Central memory CD4-positive, alpha-beta T cell (primary cell): ENCODE measurements at regions not wholly inside any gene's neighbourhood (a gene's known extent, or its start where the extent isn't known, plus 50 kb on each side); places are given as distances from the start of the nearest gene placed in this dataset.

Source experiments
- DNase-seq: peaks from one replicate; pipeline ENCODE4 v3.0.0; 2022

DNA sequence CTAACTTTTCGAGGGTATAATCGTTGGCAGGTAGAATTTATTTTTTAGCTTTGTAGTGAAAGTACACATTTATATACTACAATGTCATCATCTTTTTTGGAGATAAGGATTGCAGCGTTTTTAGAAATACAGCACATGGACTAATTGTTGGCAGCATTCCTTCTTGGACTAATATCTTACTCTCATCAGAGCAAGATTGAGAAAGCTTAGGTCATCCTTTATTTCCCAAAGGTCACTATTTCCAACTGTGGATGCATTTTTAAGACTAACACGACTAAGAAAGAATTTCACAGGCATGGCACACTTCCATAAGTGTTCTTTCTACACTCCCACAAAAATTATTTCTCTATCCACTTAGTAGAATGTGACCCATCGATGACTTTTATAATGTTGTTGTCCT lies 732.3 kb downstream of the NCAM2 start:
- no peak for DNase-seq

DNA sequence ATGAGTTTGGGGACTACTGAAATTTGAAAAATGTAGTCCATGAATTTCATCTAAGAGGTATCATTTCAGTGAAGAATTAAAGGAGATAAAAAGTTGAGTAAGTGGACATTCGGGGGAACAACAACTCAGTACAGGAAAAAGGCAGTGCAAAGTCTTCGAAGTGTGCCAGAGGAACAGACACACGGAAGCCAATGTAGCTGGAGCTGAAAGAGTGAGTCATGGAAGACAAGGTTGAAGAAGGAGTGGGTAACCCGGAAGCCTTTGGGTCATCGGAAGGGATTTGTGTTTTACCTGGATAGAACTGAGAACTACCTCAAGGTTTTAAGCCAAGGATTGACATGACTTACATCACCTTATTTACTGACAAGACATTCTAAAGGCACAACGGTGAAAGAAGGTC lies 733.4 kb downstream of the NCAM2 start:
- no peak for DNase-seq

- no peak for DNase-seq
Observed at GRCh38 chr21:21734088-21734487, 735.9 kb downstream of the NCAM2 start.

GRCh38 chr21:21737186-21737585 lies 739.0 kb downstream of the NCAM2 start:
- DNase-seq, result no peak

- DNase-seq, result no peak
Observed at GRCh38 chr21:21740207-21740606, 742.0 kb downstream of the NCAM2 start.

DNA sequence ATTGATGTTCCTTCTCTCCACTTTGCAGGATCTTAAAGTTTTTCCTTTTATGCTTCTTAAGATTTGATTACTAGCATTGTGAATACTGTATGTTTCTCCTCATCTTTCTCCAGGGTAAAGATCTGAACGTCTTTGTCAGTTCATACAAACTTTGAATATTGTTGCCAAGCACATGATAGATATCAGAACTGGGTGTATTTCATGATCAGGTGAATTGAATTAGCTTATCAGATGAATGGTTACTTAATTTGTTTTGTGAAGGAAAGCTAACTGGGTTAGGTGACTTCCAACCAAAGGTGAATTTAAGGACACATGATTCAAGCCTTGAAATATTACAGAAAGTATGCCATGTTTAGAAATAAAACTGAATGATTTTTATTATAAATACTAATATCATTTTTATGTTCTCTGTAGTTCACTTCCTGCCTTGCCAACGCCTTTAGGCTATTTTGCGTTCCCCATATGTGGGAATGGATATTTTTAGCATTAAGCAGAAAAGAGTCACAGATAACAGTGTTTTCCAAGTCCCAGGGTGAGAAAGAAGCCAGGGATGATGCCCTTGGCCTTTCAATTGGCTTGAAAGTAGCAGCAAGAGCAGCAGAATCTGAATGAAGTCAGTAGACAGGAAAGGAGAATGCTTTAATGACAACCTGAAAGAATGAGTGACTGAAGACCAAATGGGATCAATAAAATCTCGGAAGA lies 752.1 kb downstream of the NCAM2 start:
- no peak for DNase-seq

DNA sequence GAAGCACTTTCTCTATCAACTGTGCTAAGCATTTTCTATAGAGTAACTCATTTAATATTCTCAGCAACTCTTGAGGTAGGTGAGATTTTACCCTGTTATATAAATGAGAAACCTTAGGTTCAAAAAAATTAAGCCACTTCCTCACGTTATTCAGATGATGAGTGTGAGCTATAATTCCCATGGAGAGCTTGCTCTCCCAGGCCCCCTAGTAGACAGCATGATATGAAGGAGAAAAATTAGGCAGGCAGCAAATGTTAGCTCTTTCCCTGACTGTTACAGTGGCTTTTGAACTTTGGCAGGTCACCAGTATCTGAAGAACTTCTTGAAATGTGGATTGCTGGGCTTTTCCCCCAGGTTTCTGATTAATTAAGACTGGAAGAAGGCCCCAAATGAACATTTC lies 753.1 kb downstream of the NCAM2 start:
- DNase-seq, result no peak

GRCh38 chr21:21762855-21763254 lies 764.6 kb downstream of the NCAM2 start:
- DNase-seq, result no peak

DNA sequence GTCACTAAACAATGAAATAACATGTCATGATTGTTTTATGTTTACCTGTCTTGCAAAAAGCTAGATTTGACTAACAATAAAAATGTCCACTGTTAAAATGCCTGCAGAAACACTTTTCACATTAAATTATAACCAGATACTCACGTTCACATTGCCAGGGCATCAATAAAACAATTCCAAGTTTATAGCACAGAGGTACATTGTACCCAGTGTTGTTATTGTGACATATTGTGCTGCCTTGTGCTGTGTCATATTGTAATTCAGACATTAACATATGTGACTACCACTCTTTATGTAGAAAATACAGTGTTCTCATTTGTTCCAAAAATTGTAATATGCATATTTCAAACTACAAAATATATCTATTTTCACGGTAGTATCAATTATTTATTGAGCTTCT lies 766.1 kb downstream of the NCAM2 start:
- DNase-seq, result no peak

DNA sequence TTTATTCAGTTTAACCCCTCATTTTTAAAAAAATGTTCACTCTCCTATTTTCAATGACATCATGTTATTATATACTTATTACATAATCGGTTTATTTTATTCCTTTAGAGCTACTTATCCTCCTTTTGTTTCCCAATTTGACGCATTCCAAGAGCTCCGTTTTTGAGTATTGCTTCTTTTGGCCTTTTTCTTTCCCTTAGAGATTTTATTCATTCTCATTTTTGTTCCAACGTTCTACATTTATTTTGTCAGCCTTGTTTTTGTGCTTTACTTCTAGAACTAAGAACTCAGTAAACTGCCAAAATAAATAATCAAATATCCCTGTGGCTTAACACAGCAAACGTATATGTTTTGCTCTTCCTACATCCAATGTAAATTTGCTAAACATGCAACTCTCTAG lies 769.1 kb downstream of the NCAM2 start:
- DNase-seq, result no peak

DNA sequence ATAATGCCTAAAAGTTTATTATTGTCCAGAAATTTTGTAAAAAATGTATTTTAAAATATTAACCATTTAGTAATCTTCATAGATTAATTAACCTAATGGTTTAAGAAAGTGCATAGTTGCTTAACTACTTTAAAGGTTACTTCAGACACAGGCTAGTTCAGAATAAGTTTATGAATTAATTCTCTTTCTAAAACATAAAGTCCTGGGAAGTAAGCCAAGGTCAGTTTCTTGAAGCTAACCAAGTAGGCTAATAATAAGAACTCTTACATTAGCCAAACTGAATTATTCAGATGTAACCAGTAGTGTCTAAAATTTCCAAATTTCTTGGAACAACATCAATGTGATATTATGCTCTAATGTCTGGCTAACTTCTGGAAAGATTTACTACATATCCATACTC lies 790.4 kb downstream of the NCAM2 start:
- no peak for DNase-seq

GRCh38 chr21:21801921-21802320 lies 803.7 kb downstream of the NCAM2 start:
- DNase-seq, result no peak

DNA sequence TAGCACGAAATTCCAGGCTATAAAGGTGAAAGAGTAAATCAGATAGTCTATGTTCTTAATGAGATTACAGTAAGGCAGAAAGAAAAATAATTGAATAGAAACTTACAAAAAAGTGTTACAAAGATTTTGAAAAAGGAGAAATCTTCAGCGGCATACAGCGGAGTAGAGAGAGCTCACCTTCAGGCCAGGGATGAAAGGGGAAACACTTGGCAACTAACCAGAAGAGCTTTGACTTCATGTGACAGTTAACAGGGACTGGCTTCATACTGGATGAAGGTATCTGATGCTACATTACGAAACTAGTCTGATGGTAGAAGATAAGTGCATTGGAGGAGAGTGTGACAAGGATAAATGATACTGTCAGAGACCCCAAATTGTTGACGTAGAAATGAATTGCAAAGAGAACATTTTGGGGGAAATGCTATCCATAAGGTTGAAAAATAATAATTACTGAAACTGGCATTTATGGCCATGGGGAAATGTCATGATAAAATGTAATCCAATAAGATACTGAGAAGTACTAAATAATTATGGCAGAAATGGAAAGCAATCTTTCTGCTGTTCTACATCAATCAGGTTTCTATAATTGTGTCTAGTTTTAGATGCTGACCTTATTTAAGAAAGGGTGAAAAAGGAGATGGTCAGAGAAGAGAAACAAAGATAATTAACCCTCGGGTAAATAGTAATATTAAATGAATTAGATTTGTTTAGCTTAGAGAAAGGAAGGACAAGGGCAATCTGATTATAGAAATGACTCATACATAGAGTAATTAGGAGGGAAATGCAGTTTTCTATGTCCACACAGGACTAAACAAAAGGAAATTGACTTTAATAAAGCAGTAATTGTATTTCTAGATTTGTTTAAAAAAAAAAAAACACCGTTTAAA lies 808.7 kb downstream of the NCAM2 start:
- no peak for DNase-seq

DNA sequence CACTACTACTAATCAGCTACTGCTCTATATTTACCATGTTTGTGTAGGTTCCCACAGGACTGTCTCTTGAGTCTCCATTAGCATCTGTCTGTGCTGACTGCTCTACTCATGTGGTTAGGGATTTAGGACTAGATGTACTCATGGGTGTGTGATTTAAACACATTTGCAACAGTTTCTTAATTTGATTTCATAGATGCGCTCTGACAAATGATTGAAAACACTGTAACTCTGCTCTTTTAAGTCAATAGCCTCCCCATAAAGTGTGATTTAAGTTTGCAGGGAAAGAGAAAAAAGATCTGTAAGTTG lies 809.3 kb downstream of the NCAM2 start:
- DNase-seq, result no peak

DNA sequence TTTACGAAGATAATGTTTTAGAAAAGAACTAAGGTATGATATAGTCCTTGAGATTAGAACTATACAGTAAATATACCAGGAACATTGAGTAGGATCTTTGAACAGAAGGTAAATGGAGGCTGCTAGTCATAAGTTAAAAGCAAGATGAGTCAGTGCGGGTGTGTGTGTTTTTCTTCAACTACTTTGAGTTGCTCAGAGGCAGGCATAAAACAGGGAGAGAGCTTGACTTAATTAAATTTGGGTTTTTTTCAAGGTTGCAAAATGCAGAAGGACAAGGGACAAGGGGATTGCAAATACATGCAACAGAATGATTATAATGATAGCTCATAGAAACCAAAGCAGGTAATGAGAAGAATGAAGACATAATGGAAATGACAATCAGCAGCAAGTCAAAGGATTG lies 815.1 kb downstream of the NCAM2 start:
- no peak for DNase-seq

DNA sequence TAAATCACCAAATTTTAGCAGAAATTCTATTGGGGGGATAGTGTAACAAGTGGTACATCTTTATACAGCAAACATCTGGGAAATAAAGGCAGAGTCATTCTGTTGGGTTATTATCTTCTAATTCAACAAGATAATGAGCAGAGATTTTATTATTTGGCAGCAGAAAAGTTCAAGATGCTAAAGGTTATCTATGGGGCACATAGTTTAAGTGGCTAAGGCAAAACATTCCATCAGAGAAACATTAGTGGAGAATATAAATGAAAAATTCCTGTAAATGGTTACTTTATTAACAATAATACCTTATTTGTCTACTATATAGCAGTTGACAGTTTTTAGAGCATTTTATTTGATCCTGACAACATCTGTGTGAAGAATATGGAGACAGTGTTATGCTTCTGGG lies 815.7 kb downstream of the NCAM2 start:
- DNase-seq, result no peak

DNA sequence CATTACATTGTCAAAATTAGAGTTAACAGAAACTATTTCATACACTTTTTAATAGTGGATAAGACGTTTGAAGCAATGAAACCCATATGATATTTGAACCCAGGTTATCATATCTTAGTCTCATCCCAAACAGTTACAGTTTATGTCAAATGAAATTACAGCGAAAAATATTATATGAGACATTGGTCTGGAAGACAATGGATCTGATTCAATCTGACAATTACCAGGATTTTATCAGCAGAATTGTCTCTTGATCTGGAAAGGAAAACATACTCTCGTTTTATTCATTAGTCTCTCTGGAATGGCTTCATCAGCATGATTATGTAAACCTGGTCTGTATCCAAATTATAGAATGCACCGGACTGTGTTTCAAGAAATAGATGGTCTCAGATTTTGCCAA lies 818.6 kb downstream of the NCAM2 start:
- DNase-seq, result no peak

DNA sequence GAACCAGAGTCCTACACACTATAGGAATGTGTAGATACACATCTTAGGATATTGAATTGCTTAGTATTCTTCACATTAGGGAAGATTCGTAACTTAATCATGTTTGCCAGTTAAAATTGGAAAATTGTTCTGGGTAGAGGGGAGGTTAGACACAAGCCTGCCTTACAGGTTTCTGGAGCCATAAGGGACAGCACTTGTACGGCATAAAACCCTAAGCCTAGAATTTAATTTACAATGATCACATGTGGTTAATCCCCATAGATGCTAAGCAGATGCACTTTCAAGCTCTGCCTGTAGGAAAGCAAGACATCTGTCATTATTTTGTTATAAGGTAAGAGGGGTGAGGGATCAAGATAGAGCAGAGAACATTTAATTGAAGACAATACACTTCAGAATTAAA lies 820.7 kb downstream of the NCAM2 start:
- no peak for DNase-seq

- no peak for DNase-seq
Observed at GRCh38 chr21:21828130-21828529, 829.9 kb downstream of the NCAM2 start.

DNA sequence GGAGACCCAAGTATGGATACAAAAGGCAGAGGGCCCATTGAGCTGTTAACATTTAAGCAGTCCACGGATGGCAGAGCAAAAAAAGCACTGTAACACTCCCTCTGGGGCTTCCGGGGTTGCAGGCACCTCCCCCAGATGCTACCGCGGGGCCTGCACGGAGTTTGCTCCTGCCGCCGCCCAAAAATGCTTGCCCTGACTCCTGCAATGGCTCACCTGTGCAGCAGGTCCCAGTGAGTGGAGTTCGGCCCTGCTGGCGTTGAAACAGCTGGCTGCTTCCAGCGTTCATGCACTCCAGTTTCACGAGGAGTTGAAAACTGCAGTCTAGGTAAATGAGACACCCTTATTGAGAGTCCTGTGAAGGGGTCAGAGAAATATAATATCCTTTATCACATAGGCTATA lies 832.8 kb downstream of the NCAM2 start:
- DNase-seq, result no peak

DNA sequence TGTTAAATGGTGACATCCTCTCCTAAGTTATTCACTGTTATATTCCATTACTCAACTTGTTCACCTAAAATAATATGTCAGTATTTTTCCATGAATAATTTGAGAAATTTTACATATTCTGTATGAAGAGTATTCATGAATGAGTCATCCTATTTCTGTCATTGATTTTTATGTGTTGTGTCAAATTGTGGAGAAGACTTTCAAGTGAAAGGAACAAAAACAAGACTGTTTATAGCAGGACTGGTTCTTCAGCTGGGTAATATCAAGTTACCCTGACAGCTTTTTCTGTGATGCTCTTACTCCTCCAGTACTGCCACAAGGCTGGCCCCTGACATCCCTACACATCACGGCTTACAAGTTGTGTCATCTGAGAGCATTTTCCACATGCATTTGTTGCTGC lies 847.7 kb downstream of the NCAM2 start:
- DNase-seq, result no peak

GRCh38 chr21:21851205-21851604 lies 853.0 kb downstream of the NCAM2 start:
- no peak for DNase-seq

GRCh38 chr21:21851657-21852056 lies 853.4 kb downstream of the NCAM2 start:
- no peak for DNase-seq

DNA sequence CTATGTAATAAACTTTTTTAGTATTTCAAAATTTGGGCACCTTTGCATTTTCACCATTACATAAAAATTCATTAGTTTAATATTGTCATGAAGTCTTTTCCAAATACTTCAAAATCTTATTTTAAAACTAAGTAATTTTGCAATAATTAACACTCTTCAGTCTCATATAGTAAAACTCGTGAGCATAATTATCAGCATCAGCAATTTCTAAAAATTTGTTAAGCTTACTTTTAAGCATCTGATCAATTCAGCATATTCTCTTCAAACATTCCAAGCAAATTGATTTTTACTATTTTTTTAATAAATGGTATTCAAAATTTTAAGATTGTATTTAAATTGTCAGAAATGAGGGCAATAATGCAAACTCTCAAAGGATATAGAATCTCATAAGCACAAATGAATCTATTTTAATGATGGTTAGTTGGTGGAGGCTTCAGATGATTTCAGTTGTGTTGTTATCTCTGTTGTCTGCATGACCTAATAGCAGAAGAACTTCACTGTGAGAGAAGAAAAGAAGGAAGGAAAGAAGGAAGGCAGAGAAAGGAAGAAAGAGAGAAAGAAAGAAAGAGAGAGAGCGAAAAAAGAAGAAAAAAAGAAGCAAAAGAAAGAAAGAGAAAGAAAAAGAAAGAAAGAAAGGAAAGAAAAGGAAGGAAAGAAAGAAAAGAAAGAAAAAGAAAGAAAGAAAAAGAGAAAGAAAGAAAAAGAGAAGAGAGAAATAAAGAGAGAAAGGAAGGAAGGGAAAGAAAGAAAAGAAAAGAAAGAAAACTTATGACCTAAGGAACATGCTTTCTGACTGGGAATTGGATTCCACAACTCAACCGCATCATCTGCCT lies 860.5 kb downstream of the NCAM2 start:
- no peak for DNase-seq
